ENCODE measurements at regions not wholly inside any gene's neighbourhood (a gene's known extent, or its start where the extent isn't known, plus 50 kb on each side); places are given as distances from the start of the nearest gene placed in this dataset.
"Not testable (repeated sequence)": the region's sequence is repeated elsewhere in the genome, so short reads cannot be mapped to it uniquely, and the experiment has no call there.

- no peak for DNase-seq (ENCODE audit: low spot score)
These were observed 164.2 kb upstream of the GPR101 start for GRCh38 chrX:137198040-137198439.

- DNase-seq (ENCODE audit: low spot score), result peak; percentile 71
These were observed 162.2 kb upstream of the GPR101 start for GRCh38 chrX:137195991-137196390.

- no peak for DNase-seq (ENCODE audit: low spot score)
These were observed 161.5 kb upstream of the GPR101 start for GRCh38 chrX:137195296-137195695.

GRCh38 chrX:137194164-137194563 lies 160.4 kb upstream of the GPR101 start:
- DNase-seq (ENCODE audit: low spot score), result no peak

- DNase-seq (ENCODE audit: low spot score), result no peak
These were observed 153.7 kb upstream of the GPR101 start for GRCh38 chrX:137187540-137187939.

- no peak for DNase-seq (ENCODE audit: low spot score)
These were observed 144.6 kb upstream of the GPR101 start for GRCh38 chrX:137178392-137178791.

- no peak for DNase-seq (ENCODE audit: low spot score)
These were observed 138.6 kb upstream of the GPR101 start for GRCh38 chrX:137172317-137172948.

GRCh38 chrX:137171626-137172025 lies 137.8 kb upstream of the GPR101 start:
- DNase-seq (ENCODE audit: low spot score), result no peak

GRCh38 chrX:137166591-137166990 lies 132.8 kb upstream of the GPR101 start:
- DNase-seq (ENCODE audit: low spot score), result no peak

- DNase-seq (ENCODE audit: low spot score), result no peak
These were observed 130.5 kb upstream of the GPR101 start for GRCh38 chrX:137164329-137164728.

GRCh38 chrX:137151403-137151802 lies 117.6 kb upstream of the GPR101 start:
- no peak for DNase-seq (ENCODE audit: low spot score)

GRCh38 chrX:137143864-137144263 lies 110.1 kb upstream of the GPR101 start:
- DNase-seq (ENCODE audit: low spot score), result no peak

GRCh38 chrX:137122651-137123050 lies 88.9 kb upstream of the GPR101 start:
- not testable (repeated sequence) for DNase-seq (ENCODE audit: low spot score)

GRCh38 chrX:137119049-137119448 lies 85.3 kb upstream of the GPR101 start:
- DNase-seq (ENCODE audit: low spot score), result no peak

- DNase-seq (ENCODE audit: low spot score), result no peak
These were observed 84.7 kb upstream of the GPR101 start for GRCh38 chrX:137118536-137118935.

GRCh38 chrX:137118136-137118535 lies 84.3 kb upstream of the GPR101 start:
- DNase-seq (ENCODE audit: low spot score), result no peak

GRCh38 chrX:137107877-137108276 lies 74.1 kb upstream of the GPR101 start:
- DNase-seq (ENCODE audit: low spot score), result not testable (repeated sequence)

- no peak for DNase-seq (ENCODE audit: low spot score)
These were observed 67.6 kb upstream of the GPR101 start for GRCh38 chrX:137101273-137101990.
